ENCODE measurements at regions not wholly inside any gene's neighbourhood (a gene's known extent, or its start where the extent isn't known, plus 50 kb on each side); places are given as distances from the start of the nearest gene placed in this dataset.

DNA sequence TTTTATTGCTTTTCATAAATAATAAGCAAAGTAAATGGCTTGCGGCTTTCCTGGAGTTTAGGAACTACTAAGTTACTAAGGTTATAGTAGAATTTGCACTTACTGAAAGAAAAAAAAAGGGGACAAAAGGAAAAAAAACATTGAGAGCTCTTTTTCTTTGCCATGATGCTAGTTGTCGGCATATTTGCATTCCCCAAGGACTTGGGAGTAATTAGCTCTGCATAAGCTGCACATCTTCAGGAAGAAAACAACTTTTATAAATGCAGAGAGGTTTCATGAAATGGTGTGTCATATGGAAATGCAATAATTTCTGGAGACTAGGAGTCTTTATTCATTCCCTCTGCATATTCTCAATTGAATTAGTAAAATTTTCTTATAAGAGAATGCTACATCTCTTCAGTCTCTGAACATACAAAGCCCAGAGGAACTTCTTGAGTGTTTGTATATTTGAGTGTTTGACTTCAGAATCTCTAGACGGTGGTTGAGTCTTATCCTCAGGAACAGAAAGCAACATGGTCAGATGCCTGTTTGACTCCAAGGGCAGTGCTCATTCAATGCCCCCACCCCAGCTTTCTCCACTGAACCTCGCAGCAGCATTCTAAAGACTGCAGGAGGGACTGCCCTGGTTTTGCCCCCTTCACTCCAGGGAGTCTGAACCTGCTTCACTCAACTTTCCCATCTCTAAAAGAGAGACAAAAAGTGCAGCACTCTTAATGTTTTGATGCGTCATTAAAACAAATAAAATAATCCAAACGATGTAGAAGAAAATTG lies 158.9 kb upstream of the EEA1 start:
- DNase-seq = no peak
- no peaks in the 10 kb centered on the region for H3K27me3 Mint-ChIP-seq (ENCODE audit: low read depth, poor library complexity)
- H3K4me3 Mint-ChIP-seq = no peak overlapping the region
- peaks cover 28% of the 10 kb centered on the region for H3K9me3 Mint-ChIP-seq
- H3K4me1 Mint-ChIP-seq = peaks cover 22% of the 10 kb centered on the region
- H3K27ac Mint-ChIP-seq = no peak overlapping the region
- H3K36me3 Mint-ChIP-seq (ENCODE audit: low read depth) = peaks cover 7% of the 10 kb centered on the region
- TF ChIP-seq, protein P1, sequence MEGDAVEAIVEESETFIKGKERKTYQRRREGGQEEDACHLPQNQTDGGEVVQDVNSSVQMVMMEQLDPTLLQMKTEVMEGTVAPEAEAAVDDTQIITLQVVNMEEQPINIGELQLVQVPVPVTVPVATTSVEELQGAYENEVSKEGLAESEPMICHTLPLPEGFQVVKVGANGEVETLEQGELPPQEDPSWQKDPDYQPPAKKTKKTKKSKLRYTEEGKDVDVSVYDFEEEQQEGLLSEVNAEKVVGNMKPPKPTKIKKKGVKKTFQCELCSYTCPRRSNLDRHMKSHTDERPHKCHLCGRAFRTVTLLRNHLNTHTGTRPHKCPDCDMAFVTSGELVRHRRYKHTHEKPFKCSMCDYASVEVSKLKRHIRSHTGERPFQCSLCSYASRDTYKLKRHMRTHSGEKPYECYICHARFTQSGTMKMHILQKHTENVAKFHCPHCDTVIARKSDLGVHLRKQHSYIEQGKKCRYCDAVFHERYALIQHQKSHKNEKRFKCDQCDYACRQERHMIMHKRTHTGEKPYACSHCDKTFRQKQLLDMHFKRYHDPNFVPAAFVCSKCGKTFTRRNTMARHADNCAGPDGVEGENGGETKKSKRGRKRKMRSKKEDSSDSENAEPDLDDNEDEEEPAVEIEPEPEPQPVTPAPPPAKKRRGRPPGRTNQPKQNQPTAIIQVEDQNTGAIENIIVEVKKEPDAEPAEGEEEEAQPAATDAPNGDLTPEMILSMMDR (IDR thresholded peaks at IDR 0.05) = no peak

- Mint-ChIP-seq H3K4me1 (peaks cover 27% of the 10 kb centered on the region), H3K4me3 (no peak overlapping the region), H3K36me3 (ENCODE audit: low read depth) (peaks cover 7% of the 10 kb centered on the region), H3K9me3 (peaks cover 19% of the 10 kb centered on the region), H3K27ac (no peak overlapping the region), H3K27me3 (ENCODE audit: low read depth, poor library complexity) (no peaks in the 10 kb centered on the region)
- DNase-seq = no peak
- TF ChIP-seq, protein P1 (IDR thresholded peaks at IDR 0.05) = no peak
These were observed 160.9 kb upstream of the EEA1 start for GRCh38 chr12:93089805-93090569.

DNA sequence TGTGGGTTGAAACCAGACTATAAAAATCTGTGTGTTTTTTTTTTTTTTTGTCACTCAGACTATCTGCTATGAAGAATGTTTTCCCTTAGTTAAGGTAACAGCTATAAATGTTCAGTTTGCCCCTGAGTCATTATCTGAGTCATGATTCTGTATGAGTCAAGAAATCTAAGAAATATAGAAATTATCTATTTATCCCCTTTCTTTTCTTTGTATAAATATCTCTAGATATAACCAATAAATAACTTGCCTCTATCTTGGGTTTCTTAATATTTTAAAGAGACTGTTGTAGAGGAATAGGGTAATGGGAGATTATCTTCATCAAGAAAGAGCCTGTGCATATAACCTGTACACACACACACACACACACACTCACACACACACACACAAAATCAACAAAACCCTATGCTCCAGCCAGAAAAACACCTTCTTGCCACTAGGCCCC lies 161.7 kb upstream of the EEA1 start:
- Mint-ChIP-seq H3K27me3 (ENCODE audit: low read depth, poor library complexity) (no peaks in the 10 kb centered on the region), H3K36me3 (ENCODE audit: low read depth) (peaks cover 7% of the 10 kb centered on the region), H3K4me3 (no peak overlapping the region), H3K4me1 (peaks cover 33% of the 10 kb centered on the region), H3K9me3 (peaks cover 14% of the 10 kb centered on the region), H3K27ac (no peak overlapping the region)
- DNase-seq = no peak
- TF ChIP-seq, protein P1 (IDR thresholded peaks at IDR 0.05) = no peak

DNA sequence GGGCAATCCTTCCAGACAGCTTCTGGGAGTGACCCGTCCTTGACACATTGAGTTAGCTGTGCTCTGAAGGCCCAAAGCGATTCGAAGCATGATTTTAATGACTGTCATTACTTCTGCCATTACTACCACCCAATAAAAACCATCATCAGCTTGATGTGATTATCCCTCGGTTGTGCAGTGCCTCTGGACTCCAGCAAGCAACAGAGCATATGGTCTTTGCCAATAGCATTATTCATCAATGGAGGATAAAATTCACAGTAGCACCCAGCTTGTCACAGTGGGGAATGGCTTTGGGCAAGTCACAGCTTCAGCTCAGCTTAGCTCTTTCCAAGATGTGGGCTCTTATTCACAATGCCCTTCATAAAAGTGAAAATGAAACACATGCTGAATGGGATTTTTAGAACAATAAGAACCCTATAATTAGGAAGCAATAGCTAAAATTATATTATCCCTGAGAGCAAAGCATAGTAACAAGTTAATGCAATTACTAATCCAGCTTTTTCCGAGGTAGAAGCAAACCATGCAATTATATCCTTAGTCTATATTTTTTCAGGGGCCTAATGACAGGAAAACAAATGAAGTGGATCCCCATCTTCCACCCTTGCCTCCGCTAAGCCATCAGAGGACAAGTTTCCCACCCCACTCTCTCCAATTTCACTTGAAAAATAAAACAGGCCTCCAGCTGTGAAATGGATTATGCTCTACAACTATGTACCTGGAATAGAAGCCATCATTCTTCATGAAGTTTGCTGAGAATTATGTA lies 163.0 kb upstream of the EEA1 start:
- H3K27ac Mint-ChIP-seq = peak overlapping the region; percentile 14
- H3K36me3 Mint-ChIP-seq (ENCODE audit: low read depth) = no peaks in the 10 kb centered on the region
- peaks cover 33% of the 10 kb centered on the region for H3K4me1 Mint-ChIP-seq
- H3K27me3 Mint-ChIP-seq (ENCODE audit: low read depth, poor library complexity) = no peaks in the 10 kb centered on the region
- no peak for DNase-seq
- H3K4me3 Mint-ChIP-seq = no peak overlapping the region
- TF ChIP-seq, protein P1 (IDR thresholded peaks at IDR 0.05) = no peak
- H3K9me3 Mint-ChIP-seq = peaks cover 3% of the 10 kb centered on the region

- H3K36me3 Mint-ChIP-seq (ENCODE audit: low read depth) = no peaks in the 10 kb centered on the region
- H3K4me1 Mint-ChIP-seq = peaks cover 33% of the 10 kb centered on the region
- no peaks in the 10 kb centered on the region for H3K27me3 Mint-ChIP-seq (ENCODE audit: low read depth, poor library complexity)
- H3K9me3 Mint-ChIP-seq = no peaks in the 10 kb centered on the region
- no peak for DNase-seq
- TF ChIP-seq, protein P1 (IDR thresholded peaks at IDR 0.05) = no peak
- H3K27ac Mint-ChIP-seq = peak overlapping the region; percentile 3
- no peak overlapping the region for H3K4me3 Mint-ChIP-seq
These were observed 163.5 kb upstream of the EEA1 start for GRCh38 chr12:93092649-93092945.
